ENCODE measurements at regions not wholly inside any gene's neighbourhood (a gene's known extent, or its start where the extent isn't known, plus 50 kb on each side); places are given as distances from the start of the nearest gene placed in this dataset.

- DNase-seq, result no peak
These were observed 558.3 kb upstream of the PSMD7 start for GRCh38 chr16:73738266-73738665.

GRCh38 chr16:73737637-73738036 is 559.0 kb upstream of the PSMD7 start:
- DNase-seq, result no peak

DNA sequence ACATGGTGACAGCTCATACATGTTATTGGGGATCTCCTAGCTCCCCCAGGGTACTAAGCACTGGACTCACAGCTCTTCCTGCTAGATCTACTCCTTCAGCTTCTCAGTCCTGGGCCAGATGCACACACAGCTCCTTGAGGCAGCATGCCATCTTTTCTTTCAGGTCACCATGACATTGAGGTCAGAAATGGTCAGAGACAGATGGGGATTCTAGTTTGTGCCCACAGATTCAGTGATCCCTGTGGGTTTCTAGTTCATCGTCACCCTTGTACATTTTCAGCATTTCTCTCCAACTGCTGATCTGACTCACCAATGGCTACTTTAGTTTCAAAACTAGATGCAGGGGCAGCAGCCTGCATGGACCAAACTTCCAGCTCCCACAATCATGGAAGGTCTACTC is 560.7 kb upstream of the PSMD7 start:
- DNase-seq, result no peak

DNA sequence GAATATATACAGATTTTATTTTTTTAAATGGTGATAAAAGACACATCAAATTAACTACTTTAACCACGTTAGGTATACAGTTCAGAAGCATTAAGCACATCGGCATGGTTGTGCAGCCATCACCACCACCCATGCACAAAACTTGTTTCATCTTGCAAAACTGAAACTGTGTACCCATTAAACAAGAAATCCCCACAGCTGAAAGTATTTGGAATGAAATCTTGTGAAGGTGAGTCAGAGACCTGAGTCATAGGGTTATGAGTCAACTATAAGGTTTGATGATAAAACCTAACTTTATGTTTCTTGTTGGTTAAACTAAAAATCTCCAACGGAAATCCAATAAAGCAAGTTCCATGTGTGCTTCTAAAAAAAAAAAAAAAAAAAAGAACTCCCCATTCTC is 561.6 kb upstream of the PSMD7 start:
- DNase-seq, result no peak

GRCh38 chr16:73732681-73733080 is 563.9 kb upstream of the PSMD7 start:
- DNase-seq, result no peak

DNA sequence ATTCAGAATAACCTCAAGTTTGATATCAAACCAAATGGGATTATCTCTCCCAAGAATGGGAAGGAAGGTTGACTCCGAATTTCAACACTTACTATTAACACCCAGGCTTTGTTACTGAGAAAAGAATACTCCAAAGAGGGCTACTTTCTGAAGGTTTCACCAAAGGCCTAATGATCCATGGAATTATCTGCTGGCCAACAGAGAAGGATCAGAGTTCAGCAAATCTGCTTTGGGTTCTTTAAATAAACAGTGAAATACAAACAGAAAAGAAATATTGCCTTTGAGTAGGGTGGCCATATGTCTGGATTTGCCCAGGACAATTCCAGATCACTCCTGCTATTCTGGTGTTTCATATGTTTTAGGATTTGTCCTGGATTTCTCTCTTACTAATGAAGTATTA is 564.5 kb upstream of the PSMD7 start:
- no peak for DNase-seq

GRCh38 chr16:73730481-73731090 is 566.0 kb upstream of the PSMD7 start:
- DNase-seq, result no peak

DNA sequence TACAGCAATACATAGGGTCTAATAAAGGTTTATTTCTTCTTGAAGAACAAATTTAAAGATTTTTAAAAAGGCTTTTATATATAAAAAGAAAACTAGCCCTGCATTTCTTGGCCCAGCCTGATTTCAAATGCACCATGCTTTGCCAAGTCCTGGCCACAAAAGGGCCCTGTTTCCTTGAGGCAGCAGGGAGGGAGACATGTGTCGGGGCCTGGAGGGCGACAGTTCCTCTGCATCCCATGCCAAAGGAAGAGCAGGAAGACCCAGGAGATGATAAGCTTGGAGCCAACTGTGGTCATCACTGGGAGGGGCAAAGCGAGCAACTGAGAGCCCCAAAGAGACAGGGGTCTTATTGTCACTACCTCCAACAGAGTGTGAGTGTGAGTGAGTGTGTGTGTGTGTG is 571.5 kb upstream of the PSMD7 start:
- peak; percentile 18 for DNase-seq

DNA sequence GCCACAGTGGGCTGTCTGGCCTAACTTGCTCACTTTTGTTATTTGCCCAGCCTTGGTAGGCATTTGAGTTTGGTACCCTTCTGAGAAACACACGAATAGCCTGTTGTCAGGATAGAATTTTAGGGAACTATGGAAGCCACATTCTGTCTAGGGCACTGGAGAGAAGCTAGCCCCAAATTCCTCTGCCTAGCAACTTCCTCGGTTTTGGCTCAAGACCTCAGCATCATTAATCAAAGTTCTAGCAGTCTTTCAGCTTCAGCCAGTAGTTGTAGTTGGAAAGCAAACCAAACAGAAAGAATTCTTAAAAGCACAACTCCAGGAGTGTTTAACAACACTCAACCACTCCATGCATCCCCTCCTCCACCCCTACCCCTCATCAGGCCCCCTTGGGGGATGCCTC is 572.1 kb upstream of the PSMD7 start:
- DNase-seq, result no peak

GRCh38 chr16:73717266-73717974 is 579.2 kb upstream of the PSMD7 start:
- DNase-seq, result peak; percentile 5

- no peak for DNase-seq
These were observed 581.6 kb upstream of the PSMD7 start for GRCh38 chr16:73714976-73715375.

GRCh38 chr16:73713778-73714495 is 582.7 kb upstream of the PSMD7 start:
- peak; percentile 69 for DNase-seq

GRCh38 chr16:73713251-73713650 is 583.4 kb upstream of the PSMD7 start:
- peak; percentile 92 for DNase-seq

DNA sequence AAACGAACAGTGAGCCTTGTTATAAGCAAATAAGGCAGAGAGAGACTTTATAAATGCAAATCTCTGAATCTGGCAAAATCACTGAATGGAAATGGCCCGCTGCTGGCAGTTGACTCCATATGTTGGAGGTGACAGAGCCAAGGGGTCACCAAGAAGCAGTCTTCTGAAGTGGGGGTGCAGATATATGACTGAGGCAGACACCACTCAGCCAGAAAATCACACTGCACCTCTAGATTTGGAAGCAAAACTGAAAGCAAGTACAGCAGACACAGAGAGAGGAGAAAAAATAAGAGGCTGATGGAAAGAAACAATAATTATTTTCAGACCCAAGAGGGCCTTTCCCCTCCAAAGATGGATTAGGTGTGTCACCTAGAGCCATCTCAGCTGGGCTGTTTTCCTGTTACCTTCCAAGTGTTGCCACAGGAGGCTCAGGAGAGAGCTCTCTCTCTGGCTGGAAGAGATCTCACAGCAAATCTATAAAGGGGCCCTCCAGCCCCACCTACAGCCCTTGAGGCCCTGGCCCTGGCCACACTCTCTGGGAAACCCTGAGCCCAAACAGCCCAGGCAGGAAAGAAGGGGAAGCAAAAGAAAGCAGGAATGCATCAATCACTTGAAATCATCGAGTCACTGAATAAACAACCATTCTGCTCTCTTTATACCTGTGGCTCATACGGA is 585.1 kb upstream of the PSMD7 start:
- no peak for DNase-seq

GRCh38 chr16:73710526-73710925 is 586.1 kb upstream of the PSMD7 start:
- DNase-seq, result no peak

DNA sequence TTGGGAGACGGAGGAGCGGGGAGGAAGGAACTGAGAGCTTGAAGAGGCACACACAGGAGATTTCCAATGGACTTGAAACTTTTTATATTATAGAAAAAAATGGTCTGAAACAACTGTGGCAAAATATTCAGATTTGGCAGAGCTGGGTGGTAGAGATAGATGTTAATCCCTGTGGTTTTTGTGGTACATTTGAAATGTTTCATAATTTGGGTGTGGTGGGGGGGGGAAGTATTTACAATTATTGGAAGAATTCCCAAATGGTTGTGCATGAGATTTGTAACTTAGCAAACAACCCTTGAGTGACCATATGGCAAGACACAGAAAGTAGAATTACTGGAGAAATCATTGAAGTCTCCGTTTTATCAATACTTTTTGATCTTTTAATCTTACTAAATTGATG is 588.8 kb upstream of the PSMD7 start:
- no peak for DNase-seq

DNA sequence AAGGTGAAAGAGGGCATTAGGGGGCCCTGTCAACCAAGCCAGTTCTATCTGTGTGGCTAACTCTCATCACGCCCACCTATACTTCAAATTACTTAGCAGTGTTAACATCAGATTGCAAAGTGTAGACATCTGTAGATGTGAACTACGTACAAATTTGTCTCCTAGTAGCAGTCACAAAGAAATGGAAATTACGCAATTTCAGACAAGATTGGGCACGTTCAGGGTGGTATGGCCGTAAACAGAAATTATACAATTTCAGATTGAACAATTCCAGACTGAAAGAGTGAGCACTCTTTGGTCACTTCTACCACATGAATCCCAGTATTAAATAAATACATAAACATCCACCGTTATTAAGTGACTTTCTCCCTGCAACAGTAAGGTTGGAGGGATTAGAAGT is 592.7 kb upstream of the PSMD7 start:
- no peak for DNase-seq

- DNase-seq, result no peak
These were observed 599.3 kb upstream of the PSMD7 start for GRCh38 chr16:73697336-73697735.

- DNase-seq, result no peak
These were observed 603.8 kb upstream of the PSMD7 start for GRCh38 chr16:73692861-73693260.

DNA sequence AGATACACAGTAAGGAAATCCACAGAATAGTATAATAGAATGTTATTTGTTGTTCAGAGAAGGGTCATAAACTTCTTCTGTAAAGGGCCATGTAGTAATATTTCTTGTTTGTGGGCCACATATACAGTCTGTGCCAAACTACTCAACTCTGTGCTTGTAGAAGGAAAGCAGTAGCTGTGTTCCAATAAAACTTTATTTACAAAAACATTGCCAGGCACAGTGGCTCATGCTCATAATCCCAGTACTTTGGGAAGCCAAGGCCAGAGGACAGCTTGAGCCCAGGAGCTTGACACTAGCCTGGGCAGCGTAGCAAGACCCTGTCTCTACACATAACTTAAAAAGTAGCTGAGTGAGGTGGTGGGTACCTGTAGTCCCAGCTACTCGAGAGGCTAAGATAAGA is 612.8 kb upstream of the PSMD7 start:
- DNase-seq, result no peak

DNA sequence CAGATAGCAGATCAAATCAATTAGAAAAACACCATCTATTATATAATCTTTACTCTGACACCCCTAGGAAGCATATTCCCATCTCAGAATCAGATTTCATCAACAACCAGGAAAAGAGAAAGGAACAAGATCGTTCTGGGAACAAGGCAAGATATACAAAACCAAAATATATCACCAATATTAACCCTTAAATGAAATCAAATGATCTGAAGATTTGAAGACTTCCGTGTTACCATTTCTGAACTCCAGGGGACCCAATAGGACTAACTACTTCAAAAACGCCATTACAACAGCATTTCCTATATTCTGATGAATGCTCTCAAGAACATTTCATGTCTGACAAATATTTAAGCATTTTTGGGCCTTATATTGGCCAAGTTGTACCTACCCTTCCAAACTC is 624.2 kb upstream of the ZFHX3 start:
- DNase-seq, result no peak

- no peak for DNase-seq
These were observed 623.2 kb upstream of the ZFHX3 start for GRCh38 chr16:73670836-73671820.
